K562 (cell line): ENCODE measurements at regions not wholly inside any gene's neighbourhood (a gene's known extent, or its start where the extent isn't known, plus 50 kb on each side); places are given as distances from the start of the nearest gene placed in this dataset.

ENCODE experiments used
- ATAC-seq: fragments of 200-7000 bp; cut with Tn5 transposase; 3 replicates; pipeline ENCODE4 v1.9.1; 2020; ENCODE audit warnings: moderate library complexity
- BruUV-seq: library from RNA; stranded (reverse); fragments of 400-500 nt; replicated peaks from 2 replicates; lab custom pipeline; 2021; lab: Mats Ljungman, UMichigan
- CTCF ChIA-PET: fragments of 300-600 bp; formaldehyde crosslinking; extraction: SDS; loops from one replicate; lab custom pipeline; 2021; ENCODE audit warnings: low intra/inter-chr PET ratio; lab: Yijun Ruan, JAX
- POLR2A ChIA-PET: fragments of 300-600, 350-650 bp; sonication (Branson Sonifier 250); formaldehyde crosslinking; extraction: SDS; loops from one replicate; lab custom pipeline; 2021; ENCODE audit warnings: antibody characterized with exemption, inconsistent platforms; lab: Yijun Ruan, JAX
- DNase-seq, 4 experiments: peaks; one replicate each; pipeline versions ENCODE4 v3.0.0 to v3.0.0-alpha.2; 2011 to 2018; ENCODE audit warnings: low spot score in 3 of 4, mixed read lengths in 3 of 4; ENCODE audit errors: extremely low read depth in 1 of 4
- FAIRE-seq: peaks from 2 replicates; lab custom pipeline; 2011; peaks lifted over from hg19 to GRCh38; lab: Jason Lieb, UNC
- H2AFZ ChIP-seq: 2 replicates; pipeline ENCODE4 v1.6.0; 2011; ENCODE audit warnings: low read depth, low read length, control low read depth, inconsistent platforms
- H3K27ac ChIP-seq: fragments of 200-600 bp; 3 replicates; pipeline ENCODE4 v1.8.0; 2011; ENCODE audit warnings: low read depth, mild to moderate bottlenecking, control low read depth, inconsistent platforms, low read length, moderate library complexity, mixed read lengths; ENCODE audit errors: extremely low read depth
- H3K27me3 ChIP-seq, 2 experiments: fragments of 300-600 bp in 1 of 2; 2 replicates in 1 of 2; 3 replicates in 1 of 2; pipeline versions ENCODE4 v1.6.0 to v1.8.0; 2011; ENCODE audit warnings: inconsistent platforms in 2 of 2, low read length in 2 of 2, mild to moderate bottlenecking in 1 of 2, mixed read lengths in 1 of 2, moderate library complexity in 1 of 2; ENCODE audit not compliant: control insufficient read depth in 2 of 2, insufficient read depth in 2 of 2
- H3K36me3 ChIP-seq: fragments of 300-600 bp; 3 replicates; pipeline ENCODE4 v1.8.0; 2011; ENCODE audit warnings: mild to moderate bottlenecking, low read length, inconsistent platforms; ENCODE audit not compliant: control insufficient read depth, insufficient read depth
- H3K4me1 ChIP-seq, 2 experiments: fragments of 200-600 bp in 1 of 2; replicated peaks in 1 of 2; 2 replicates in 1 of 2; 3 replicates in 1 of 2; pipeline versions ENCODE4 v1.5.1 to v1.8.0; 2011; ENCODE audit warnings: inconsistent platforms in 2 of 2, low read length in 2 of 2, mild to moderate bottlenecking in 1 of 2, mixed read lengths in 1 of 2, moderate library complexity in 1 of 2; ENCODE audit not compliant: control insufficient read depth in 2 of 2, insufficient read depth in 2 of 2
- H3K4me2 ChIP-seq: 2 replicates; pipeline ENCODE4 v1.6.1; 2011; ENCODE audit warnings: low read length, control low read depth, inconsistent platforms, mixed read lengths; ENCODE audit not compliant: insufficient read depth
- H3K4me3 ChIP-seq: fragments of 200-600 bp; sonication (generic), shearing (Covaris generic); 2 replicates; pipeline ENCODE4 v1.5.1; 2016; ENCODE audit warnings: control low read depth, inconsistent platforms
- H3K79me2 ChIP-seq: fragments of 200-600 bp; 3 replicates; pipeline ENCODE4 v1.8.0; 2011; ENCODE audit warnings: low read length, inconsistent platforms; ENCODE audit not compliant: control insufficient read depth, insufficient read depth
- H3K9ac ChIP-seq, 2 experiments: 2 replicates each; pipeline versions ENCODE4 v1.6.0 to v1.6.1; 2011; ENCODE audit warnings: low read depth in 2 of 2, low read length in 2 of 2, control low read depth in 1 of 2, inconsistent platforms in 1 of 2, mild to moderate bottlenecking in 1 of 2, mixed read lengths in 1 of 2; ENCODE audit not compliant: insufficient read depth in 1 of 2
- H3K9me1 ChIP-seq: one replicate; pipeline ENCODE4 v1.6.0; 2011; ENCODE audit warnings: inconsistent platforms, mild to moderate bottlenecking, low read length, moderate library complexity; ENCODE audit not compliant: control insufficient read depth, insufficient read depth
- H3K9me3 ChIP-seq: replicated peaks from 2 replicates; pipeline ENCODE4 v1.5.1; 2011; ENCODE audit warnings: low read depth, low read length, inconsistent platforms; ENCODE audit not compliant: control insufficient read depth, insufficient read depth
- H4K20me1 ChIP-seq: replicated peaks from 2 replicates; pipeline ENCODE4 v1.6.1; 2011; ENCODE audit warnings: low read length, inconsistent platforms, mixed read lengths; ENCODE audit not compliant: control insufficient read depth, insufficient read depth
- AFF4 ChIP-seq: sonication (generic); formaldehyde crosslinking; IDR thresholded peaks from 2 replicates; pipeline ENCODE4 v1.8.0; 2023; ENCODE audit warnings: mild to moderate bottlenecking, missing genetic modification reagents
- CCAR2 ChIP-seq: fragments of 200-400 bp; formaldehyde crosslinking; IDR thresholded peaks from 2 replicates; pipeline ENCODE4 v1.6.1; 2017; ENCODE audit warnings: mild to moderate bottlenecking, low read depth, low read length
- CREBBP ChIP-seq: IDR thresholded peaks from one replicate; pipeline ENCODE4 v1.6.1; 2012; ENCODE audit warnings: low read depth, mild to moderate bottlenecking, control low read depth, inconsistent platforms, low read length
- EWSR1 ChIP-seq: fragments of 450-650 bp; IDR thresholded peaks from 2 replicates; pipeline ENCODE4 v1.6.1; 2018; ENCODE audit warnings: borderline replicate concordance, mild to moderate bottlenecking, low read depth, moderate library complexity; ENCODE audit not compliant: partially characterized antibody
- GATAD2B ChIP-seq: fragments of 450-650 bp; IDR thresholded peaks from 2 replicates; pipeline ENCODE4 v1.6.1; 2017; ENCODE audit warnings: mild to moderate bottlenecking, borderline replicate concordance
- HDAC6 ChIP-seq: IDR thresholded peaks from 2 replicates; pipeline ENCODE4 v1.6.1; 2012; ENCODE audit warnings: low read depth, mild to moderate bottlenecking, control low read depth, inconsistent platforms, low read length, moderate library complexity
- MITF ChIP-seq: IDR thresholded peaks from 2 replicates; pipeline ENCODE4 v1.6.1; 2014; ENCODE audit warnings: antibody characterized with exemption
- MYNN ChIP-seq, 2 experiments: sonication (generic); formaldehyde crosslinking in 1 of 2; IDR thresholded peaks; 2 replicates each; pipeline versions ENCODE4 v1.5.0 to v1.6.1; 2016 to 2020; ENCODE audit warnings: antibody characterized with exemption in 1 of 2, missing genetic modification reagents in 1 of 2
- NFRKB ChIP-seq: fragments of 450-650 bp; IDR thresholded peaks from 2 replicates; pipeline ENCODE4 v1.6.1; 2016; ENCODE audit warnings: low read depth
- RBM22 ChIP-seq: fragments of 200-400 bp; formaldehyde crosslinking; IDR thresholded peaks from 2 replicates; pipeline ENCODE4 v1.6.1; 2018; ENCODE audit warnings: low read length, low read depth; ENCODE audit not compliant: poor library complexity, severe bottlenecking
- SNIP1 ChIP-seq: fragments of 450-650 bp; IDR thresholded peaks from 2 replicates; pipeline ENCODE4 v1.7.1; 2017; ENCODE audit warnings: low read depth, mild to moderate bottlenecking
- SP2 ChIP-seq: IDR thresholded peaks from 2 replicates; pipeline ENCODE4 v1.6.1; 2011; ENCODE audit warnings: mild to moderate bottlenecking, low read depth, low read length, moderate library complexity; ENCODE audit not compliant: poor library complexity, severe bottlenecking; ENCODE audit errors: extremely low read depth
- TSC22D4 ChIP-seq: fragments of 450-650 bp; IDR thresholded peaks from 2 replicates; pipeline ENCODE4 v1.6.1; 2016; ENCODE audit warnings: missing genetic modification characterization, missing biosample characterization, control low read depth
- ZFPM2 ChIP-seq: fragments of 250-450 bp; sonication (Bioruptor Pico); IDR thresholded peaks from 2 replicates; pipeline ENCODE4 v1.5.1; 2022; ENCODE audit warnings: mild to moderate bottlenecking
- ZKSCAN3 ChIP-seq: fragments of 250-450 bp; sonication (Bioruptor Pico); IDR thresholded peaks from 2 replicates; pipeline ENCODE4 v1.4.0; 2020
- ZNF263 ChIP-seq: sonication (generic); formaldehyde crosslinking; IDR thresholded peaks from 2 replicates; pipeline ENCODE4 v1.8.0; 2022; ENCODE audit warnings: mild to moderate bottlenecking, missing genetic modification reagents, borderline replicate concordance
- ZNF75A ChIP-seq: fragments of 450-650 bp; formaldehyde crosslinking; IDR thresholded peaks from 2 replicates; pipeline ENCODE4 v1.4.0; 2020; ENCODE audit warnings: mild to moderate bottlenecking
- ZSCAN29 ChIP-seq: fragments of 450-650 bp; IDR thresholded peaks from 2 replicates; pipeline ENCODE4 v1.6.1; 2017
- WGBS: fragments of 100-300 bp; shearing (Covaris generic); methylation state at CpG from one replicate; pipeline ENCODE4 v1.1.6; 2016; ENCODE audit warnings: low coverage, mixed read lengths; ENCODE audit not compliant: insufficient coverage; ENCODE audit errors: missing lambda C conversion rate; 5-methylcytosine and 5-hydroxymethylcytosine counted together
- in situ Hi-C: fragments of 300-500 bp; cut with MboI; formaldehyde crosslinking; loops from 4 replicates; pipeline ENCODE4 v1.15.0; 2018; ENCODE audit warnings: inconsistent platforms, mixed read lengths
- intact Hi-C: fragments of 100-400 bp; cut with micrococcal nuclease; formaldehyde crosslinking; loops from 2 replicates; pipeline ENCODE4 v1.14.2; 2022

- no TSS peak for BruUV-seq
- no peaks in the 10 kb centered on the region for H4K20me1 ChIP-seq
- no peaks in the 10 kb centered on the region for H3K9me1 ChIP-seq
- H3K9ac ChIP-seq: no peak overlapping the region
- no peak for ATAC-seq
- no peak overlapping the region for H3K4me2 ChIP-seq
- ChIA-PET CTCF (no interaction called here), POLR2A (no interaction called here)
- H2AFZ ChIP-seq: no peak overlapping the region
- in situ Hi-C loops (no loop called here), intact Hi-C loops (no loop called here)
- H3K36me3 ChIP-seq: no peaks in the 10 kb centered on the region
- no peak overlapping the region for H3K4me3 ChIP-seq
- no peak for DNase-seq
- WGBS: 66% methylated on average over 6 of the region's 7 CpGs
- H3K9me3 ChIP-seq: no peaks in the 10 kb centered on the region
- no peaks in the 10 kb centered on the region for H3K79me2 ChIP-seq
- H3K4me1 ChIP-seq: no peaks in the 10 kb centered on the region; a peak in 2 of 5 replicates
- TF ChIP-seq CCAR2: no peak
- TF ChIP-seq RBM22: no peak
- TF ChIP-seq ZFPM2: no peak
- no peak for TF ChIP-seq ZNF75A
- no peak for TF ChIP-seq MITF
- TF ChIP-seq EWSR1: no peak
- no peak for TF ChIP-seq MYNN (IDR thresholded peaks at IDR 0.05)
- no peak for TF ChIP-seq MYNN (CRISPR knock-in tag; IDR thresholded peaks at IDR 0.05)
- no peak for TF ChIP-seq SNIP1
- no peak for TF ChIP-seq ZNF263 (CRISPR knock-in tag)
- TF ChIP-seq TSC22D4: no peak
- no peak for TF ChIP-seq NFRKB
- TF ChIP-seq ZSCAN29: no peak
- no peak for TF ChIP-seq HDAC6
- TF ChIP-seq AFF4 (CRISPR knock-in tag): no peak
- TF ChIP-seq ZKSCAN3: no peak
- TF ChIP-seq GATAD2B: no peak
- no peak for TF ChIP-seq SP2
- TF ChIP-seq CREBBP: no peak
- FAIRE-seq: no peak
- H3K27ac ChIP-seq: no peak overlapping the region
- no peaks in the 10 kb centered on the region for H3K27me3 ChIP-seq
These were observed 81.0 kb upstream of the UBAC2 start for GRCh38 chr13:99119656-99120055.
